Kidney glomerular epithelial cell (primary cell): ENCODE measurements at regions not wholly inside any gene's neighbourhood (a gene's known extent, or its start where the extent isn't known, plus 50 kb on each side); places are given as distances from the start of the nearest gene placed in this dataset.
"Not testable (repeated sequence)": the region's sequence is repeated elsewhere in the genome, so short reads cannot be mapped to it uniquely, and the experiment has no call there.

Experiments
- DNase-seq: peaks from one replicate; lab custom pipeline; 2025; lab: John Stamatoyannopoulos, UW

- DNase-seq, result no peak
Observed at GRCh38 chr7:91398341-91398740, 134.1 kb downstream of the FZD1 start.

GRCh38 chr7:91405092-91405788 lies 141.0 kb downstream of the FZD1 start:
- no peak for DNase-seq

DNA sequence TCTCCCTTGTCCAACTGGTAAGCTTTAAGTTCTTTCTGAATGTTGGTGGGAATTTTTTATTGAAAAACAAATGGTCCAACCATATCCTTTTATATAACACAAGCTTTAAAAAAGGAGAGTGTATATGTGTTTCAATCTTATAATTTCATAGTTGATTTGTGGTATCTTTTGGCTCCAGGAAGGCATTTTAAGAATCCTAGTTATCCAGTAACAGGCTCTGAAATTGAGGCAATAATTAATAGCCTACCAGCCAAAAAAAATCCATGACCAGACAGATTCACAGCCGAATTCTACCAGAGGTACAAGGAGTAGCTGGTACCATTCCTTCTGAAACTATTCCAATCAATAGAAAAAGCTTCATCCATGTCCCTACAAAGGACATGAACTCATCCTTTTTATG lies 141.6 kb downstream of the FZD1 start:
- not testable (repeated sequence) for DNase-seq

DNA sequence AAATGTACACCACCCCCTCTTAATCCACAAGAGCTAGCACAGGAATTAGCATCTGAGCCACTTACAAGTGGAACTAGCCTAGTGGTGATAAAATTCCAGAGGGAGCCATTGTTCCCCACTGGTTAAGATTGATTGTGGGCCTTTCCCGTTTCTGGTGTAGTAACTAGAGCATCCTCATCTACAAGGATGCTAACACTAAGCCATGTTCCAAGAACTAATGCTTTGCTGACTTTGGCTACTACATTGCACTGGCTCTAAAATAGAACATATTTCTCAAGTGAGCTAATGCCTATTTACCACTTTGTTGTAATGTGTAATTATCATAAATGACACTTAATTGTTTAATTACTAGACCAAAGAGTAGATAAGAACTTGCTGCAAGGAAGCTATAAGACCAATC lies 143.7 kb downstream of the FZD1 start:
- peak; percentile 23 for DNase-seq

- no peak for DNase-seq
Observed at GRCh38 chr7:91408388-91409154, 144.3 kb downstream of the FZD1 start.

- DNase-seq, result no peak
Observed at GRCh38 chr7:91411060-91411459, 146.8 kb downstream of the FZD1 start.

- no peak for DNase-seq
Observed at GRCh38 chr7:91412298-91412697, 148.1 kb downstream of the FZD1 start.

- no peak for DNase-seq
Observed at GRCh38 chr7:91414734-91415133, 150.5 kb downstream of the FZD1 start.

DNA sequence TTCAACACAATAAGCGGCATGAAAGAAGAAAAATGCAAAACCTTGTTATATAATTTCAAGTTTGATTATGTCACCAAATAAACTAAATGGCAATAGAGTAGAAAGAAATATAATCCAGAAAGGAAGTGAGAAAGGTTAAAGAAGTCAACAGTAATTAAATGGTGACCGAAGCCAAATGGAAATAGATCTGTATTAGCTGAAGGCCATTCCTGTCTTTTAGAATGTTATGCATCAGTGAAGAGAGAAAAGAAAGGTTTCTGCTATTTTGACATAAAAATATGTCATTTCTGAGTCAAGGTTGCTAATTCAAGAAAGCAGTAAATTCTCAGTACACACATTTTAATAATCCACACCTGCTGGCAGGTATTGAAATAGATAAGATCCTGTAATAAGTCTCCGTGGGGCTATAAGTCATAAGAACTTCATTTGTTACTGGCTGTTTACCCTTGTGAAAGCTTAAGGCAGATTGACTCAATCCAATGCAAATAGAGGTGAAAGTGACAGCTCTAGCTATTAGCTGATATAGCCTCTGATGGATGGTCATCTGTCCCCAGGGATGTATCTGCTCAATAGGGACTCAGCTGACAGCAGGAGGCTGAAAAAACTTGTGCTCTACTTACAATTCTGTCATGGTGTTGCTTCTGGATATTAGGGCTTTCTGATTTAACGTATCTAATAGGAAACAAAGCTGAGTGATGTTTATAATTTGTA lies 152.1 kb downstream of the FZD1 start:
- DNase-seq, result no peak

GRCh38 chr7:91420606-91421005 lies 156.4 kb downstream of the FZD1 start:
- no peak for DNase-seq

DNA sequence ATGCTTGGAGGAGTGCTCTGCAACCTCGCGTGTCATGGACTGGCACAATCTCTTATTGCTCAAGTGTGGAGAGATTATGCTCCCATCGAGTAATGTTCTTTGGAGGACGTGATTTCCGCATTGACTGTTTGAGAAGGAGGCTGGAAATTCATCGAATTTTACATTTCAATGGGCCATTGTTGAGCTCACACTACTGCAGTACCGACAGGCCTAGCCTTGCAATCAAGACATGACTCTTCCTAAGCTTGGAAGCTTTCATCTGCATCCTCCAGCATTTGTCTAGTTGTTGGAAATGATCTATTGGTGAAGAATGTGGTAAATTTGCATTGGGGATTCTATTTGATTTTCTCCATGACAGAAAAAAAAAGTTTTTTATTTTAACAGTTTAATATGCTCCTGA lies 156.8 kb downstream of the FZD1 start:
- DNase-seq, result no peak

- DNase-seq, result no peak
Observed at GRCh38 chr7:91424371-91424770, 160.1 kb downstream of the FZD1 start.

DNA sequence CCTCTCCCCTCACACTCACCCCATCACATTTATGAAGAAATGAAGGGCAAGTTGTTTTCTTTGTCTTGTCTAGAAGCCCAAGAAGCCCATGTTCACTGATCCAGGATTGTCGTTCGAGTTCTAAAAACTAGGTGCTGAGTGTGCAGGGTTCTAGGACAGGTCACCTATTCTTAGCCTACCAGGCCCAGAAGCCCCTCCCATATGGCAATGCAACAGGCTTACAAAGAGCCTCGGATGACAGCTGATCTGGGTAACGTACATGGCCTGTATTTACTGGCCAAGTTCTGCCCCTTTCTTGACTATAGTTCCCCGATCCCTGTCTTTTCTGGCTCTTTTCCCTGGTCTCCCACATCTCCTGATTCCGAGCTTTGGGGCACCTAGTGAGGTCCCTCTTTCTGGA lies 160.9 kb downstream of the FZD1 start:
- DNase-seq, result no peak

DNA sequence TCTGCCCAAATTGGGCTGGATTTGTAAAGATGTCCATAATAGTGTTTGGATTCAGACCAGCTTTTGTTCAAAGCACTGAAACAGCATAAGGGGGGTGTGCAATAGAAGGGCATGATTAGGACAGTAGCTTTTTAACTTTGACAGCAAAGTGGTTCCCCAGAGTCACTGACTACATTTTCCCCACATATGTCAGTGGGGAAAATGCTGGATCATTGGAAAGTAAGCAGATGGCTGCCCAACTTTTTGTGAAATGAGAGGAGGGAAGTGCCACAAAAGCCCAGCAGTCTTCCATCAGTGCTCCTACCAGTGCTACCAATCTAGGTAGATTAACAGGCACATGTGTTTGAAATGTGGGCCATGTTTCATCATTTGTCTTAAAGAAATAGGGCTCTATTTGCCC lies 162.8 kb downstream of the FZD1 start:
- no peak for DNase-seq

DNA sequence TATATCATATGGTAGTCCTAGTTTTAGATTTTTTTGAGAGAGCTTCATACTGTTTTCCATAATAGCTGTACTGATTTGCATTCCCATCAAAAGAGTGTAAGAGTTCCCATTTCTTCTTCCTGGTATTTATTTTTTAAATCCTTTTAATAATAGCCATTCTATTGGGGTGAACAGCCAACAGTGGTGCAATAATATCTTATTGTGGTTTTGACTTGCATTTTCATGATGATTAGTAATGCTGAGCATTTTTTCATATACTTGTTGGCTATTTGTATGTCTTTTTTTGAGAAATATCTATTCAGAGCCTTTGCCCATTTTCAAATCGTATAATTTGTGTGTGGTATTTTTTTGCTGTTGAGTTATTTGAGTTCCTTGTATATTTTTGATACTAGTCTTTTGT lies 167.4 kb downstream of the FZD1 start:
- DNase-seq, result no peak

DNA sequence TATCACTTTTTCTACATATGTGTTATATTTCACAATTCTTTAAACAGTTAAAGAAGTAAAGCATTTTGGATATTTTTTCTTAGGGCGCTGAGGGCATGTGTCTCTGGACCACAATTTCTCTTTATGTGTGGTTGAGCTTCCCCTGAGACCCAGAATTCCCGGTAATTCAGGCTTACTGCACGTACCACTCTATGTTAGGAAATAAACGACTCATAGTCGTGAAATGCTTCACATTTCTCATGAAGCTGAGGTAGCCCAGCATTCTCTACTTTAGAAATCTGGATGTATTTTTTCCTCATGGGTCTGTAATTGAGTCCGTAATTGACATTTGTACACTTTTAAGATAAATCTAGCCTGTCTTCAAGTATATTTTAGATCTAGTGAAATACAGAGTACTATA lies 170.6 kb downstream of the FZD1 start:
- no peak for DNase-seq

- no peak for DNase-seq
Observed at GRCh38 chr7:91435381-91436059, 171.3 kb downstream of the FZD1 start.

DNA sequence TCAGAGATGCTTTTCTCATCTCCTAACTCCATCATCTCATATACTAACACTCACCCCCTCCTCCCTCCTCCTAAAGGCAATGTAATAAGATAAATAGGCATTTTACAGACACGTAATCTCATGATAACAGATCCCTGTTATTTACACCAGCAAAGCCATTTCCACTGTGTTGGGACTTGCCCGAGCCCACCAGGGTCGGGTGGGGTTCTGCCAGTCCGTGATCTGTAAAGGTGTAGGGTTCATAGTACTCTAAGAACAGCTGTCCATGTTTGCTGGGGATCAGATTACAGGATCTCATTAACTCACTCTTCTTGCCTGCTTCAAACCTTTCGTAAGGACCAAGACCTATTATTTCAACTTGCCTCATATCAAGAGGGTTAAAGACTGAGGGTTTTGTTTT lies 172.4 kb downstream of the FZD1 start:
- DNase-seq, result no peak

DNA sequence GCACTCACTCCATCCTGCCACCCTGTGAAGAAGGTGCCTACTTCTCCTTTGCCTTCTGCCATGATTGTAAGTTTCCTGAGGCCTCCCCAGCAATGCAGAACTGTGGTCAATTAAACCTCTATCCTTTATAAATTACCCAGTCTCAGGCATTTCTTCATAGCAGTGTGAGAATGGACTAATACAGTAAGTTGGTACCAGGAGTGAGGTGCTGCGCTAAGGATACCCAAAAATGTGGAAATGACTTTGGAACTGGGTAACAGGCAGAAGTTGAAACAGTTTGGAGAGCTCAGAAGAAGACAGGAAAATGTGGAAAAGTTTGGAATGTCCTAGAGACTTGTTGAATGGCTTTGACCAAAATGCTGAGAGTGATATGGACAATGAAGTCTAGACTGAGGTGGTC lies 176.0 kb downstream of the FZD1 start:
- not testable (repeated sequence) for DNase-seq

- DNase-seq, result peak; percentile 34
Observed at GRCh38 chr7:91443862-91444261, 179.6 kb downstream of the FZD1 start.

- no peak for DNase-seq
Observed at GRCh38 chr7:91446819-91447218, 182.6 kb downstream of the FZD1 start.

GRCh38 chr7:91455411-91455810 lies 191.2 kb downstream of the FZD1 start:
- DNase-seq, result no peak

DNA sequence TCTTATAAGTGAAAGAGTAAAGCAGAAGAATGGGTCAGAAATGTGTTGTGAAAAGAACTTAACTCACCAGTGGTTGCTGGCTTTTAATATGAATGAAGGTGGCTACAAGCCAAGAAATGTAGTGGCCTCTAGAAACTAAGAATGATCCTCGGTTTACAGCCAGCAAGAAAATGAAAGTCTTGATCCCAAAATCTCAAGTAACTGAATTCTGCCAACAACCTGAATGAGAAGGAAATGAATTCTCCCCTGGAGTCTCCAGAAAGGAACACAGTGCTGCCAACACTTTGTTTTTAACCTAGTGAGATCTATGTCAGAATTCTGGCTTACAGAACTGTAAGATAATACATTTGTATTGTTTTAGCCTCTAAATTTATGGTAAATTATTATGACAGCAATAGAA lies 193.0 kb downstream of the FZD1 start:
- DNase-seq, result no peak
